Spleen (tissue), 7 donors: ENCODE measurements at regions not wholly inside any gene's neighbourhood (a gene's known extent, or its start where the extent isn't known, plus 50 kb on each side); places are given as distances from the start of the nearest gene placed in this dataset.

Experiments used
- POLR2A ChIP-seq, 3 donors: fragments of 450-650 bp; IDR thresholded peaks; one replicate each; pipeline ENCODE4 v1.5.1; 2017; ENCODE audit warnings: antibody characterized with exemption in 3 of 3, mild to moderate bottlenecking in 1 of 3
- TF ChIP-seq, protein P1 (sequence below), 11 experiments: fragments of 200-600 bp in 7 of 11; fragments of 450-650 bp in 4 of 11; sonication (generic) in 4 of 11; IDR thresholded peaks in 8 of 11; conservative IDR thresholded peaks in 3 of 11; 1 replicate in 7 of 11; 2 replicates in 4 of 11; pipeline versions ENCODE4 v1.4.0 to v1.8.0; 2016 to 2021; ENCODE audit warnings: antibody characterized with exemption in 11 of 11, inconsistent platforms in 4 of 11, mild to moderate bottlenecking in 1 of 11
- donor health status: DM: no; HTN: no; CAD: no; lungs with moderate emphysema.
- donor health status: DM: no; HTN: no; CAD: no.
- donor health status: DM: no; HTN: no; CAD: no.

GRCh38 chrX:115712484-115712883 is 151.5 kb downstream of the PLS3 start:
- TF ChIP-seq POLR2A (IDR thresholded peaks at IDR 0.05): no peak
- TF ChIP-seq, protein P1, sequence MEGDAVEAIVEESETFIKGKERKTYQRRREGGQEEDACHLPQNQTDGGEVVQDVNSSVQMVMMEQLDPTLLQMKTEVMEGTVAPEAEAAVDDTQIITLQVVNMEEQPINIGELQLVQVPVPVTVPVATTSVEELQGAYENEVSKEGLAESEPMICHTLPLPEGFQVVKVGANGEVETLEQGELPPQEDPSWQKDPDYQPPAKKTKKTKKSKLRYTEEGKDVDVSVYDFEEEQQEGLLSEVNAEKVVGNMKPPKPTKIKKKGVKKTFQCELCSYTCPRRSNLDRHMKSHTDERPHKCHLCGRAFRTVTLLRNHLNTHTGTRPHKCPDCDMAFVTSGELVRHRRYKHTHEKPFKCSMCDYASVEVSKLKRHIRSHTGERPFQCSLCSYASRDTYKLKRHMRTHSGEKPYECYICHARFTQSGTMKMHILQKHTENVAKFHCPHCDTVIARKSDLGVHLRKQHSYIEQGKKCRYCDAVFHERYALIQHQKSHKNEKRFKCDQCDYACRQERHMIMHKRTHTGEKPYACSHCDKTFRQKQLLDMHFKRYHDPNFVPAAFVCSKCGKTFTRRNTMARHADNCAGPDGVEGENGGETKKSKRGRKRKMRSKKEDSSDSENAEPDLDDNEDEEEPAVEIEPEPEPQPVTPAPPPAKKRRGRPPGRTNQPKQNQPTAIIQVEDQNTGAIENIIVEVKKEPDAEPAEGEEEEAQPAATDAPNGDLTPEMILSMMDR (IDR thresholded peaks at IDR 0.05 in 8 of 11, conservative IDR thresholded peaks at IDR 0.05 in 3 of 11): no peak
